ENCODE measurements at regions not wholly inside any gene's neighbourhood (a gene's known extent, or its start where the extent isn't known, plus 50 kb on each side); places are given as distances from the start of the nearest gene placed in this dataset.

- TF ChIP-seq CTCF (IDR thresholded peaks at IDR 0.05) (no peak), POLR2A (IDR thresholded peaks at IDR 0.05) (no peak), EP300 (IDR thresholded peaks at IDR 0.05) (no peak)
Measured at GRCh38 chr18:37662099-37662498, 96.5 kb upstream of the CELF4 start.
